HAP-1 (cell line): ENCODE measurements at regions not wholly inside any gene's neighbourhood (a gene's known extent, or its start where the extent isn't known, plus 50 kb on each side); places are given as distances from the start of the nearest gene placed in this dataset.
A peak's percentile ranks its signal among the peaks of the same experiment; 100 is the strongest.

ENCODE experiments used
- DNase-seq, 2 experiments: peaks; one replicate each; pipeline ENCODE4 v3.0.0-alpha.2; 2016 to 2020; ENCODE audit warnings: low spot score in 2 of 2
- H3K27me3 ChIP-seq: fragments of 250-450 bp; sonication (Bioruptor Pico); 2 replicates; pipeline ENCODE4 v1.5.1; 2020; ENCODE audit warnings: low read depth, mild to moderate bottlenecking, moderate library complexity
- H3K36me3 ChIP-seq: fragments of 250-450 bp; sonication (Bioruptor Pico); replicated peaks from 2 replicates; pipeline ENCODE4 v1.5.1; 2020; ENCODE audit warnings: mild to moderate bottlenecking
- H3K4me1 ChIP-seq: fragments of 250-450 bp; sonication (Bioruptor Pico); 2 replicates; pipeline ENCODE4 v1.5.1; 2020; ENCODE audit warnings: mild to moderate bottlenecking
- H3K4me3 ChIP-seq: fragments of 250-450 bp; sonication (Bioruptor Pico); 2 replicates; pipeline ENCODE4 v1.5.1; 2020; ENCODE audit warnings: mild to moderate bottlenecking, moderate library complexity
- H3K9me3 ChIP-seq: fragments of 250-450 bp; sonication (Bioruptor Pico); 2 replicates; pipeline ENCODE4 v1.5.1; 2020; ENCODE audit warnings: mild to moderate bottlenecking, moderate library complexity
- in situ Hi-C: fragments of 300-500 bp; cut with MboI; formaldehyde crosslinking; loops from 3 replicates; pipeline ENCODE4 v1.14.3; 2020; ENCODE audit warnings: low sequenced_read_pairs, inconsistent platforms, mixed read lengths

DNA sequence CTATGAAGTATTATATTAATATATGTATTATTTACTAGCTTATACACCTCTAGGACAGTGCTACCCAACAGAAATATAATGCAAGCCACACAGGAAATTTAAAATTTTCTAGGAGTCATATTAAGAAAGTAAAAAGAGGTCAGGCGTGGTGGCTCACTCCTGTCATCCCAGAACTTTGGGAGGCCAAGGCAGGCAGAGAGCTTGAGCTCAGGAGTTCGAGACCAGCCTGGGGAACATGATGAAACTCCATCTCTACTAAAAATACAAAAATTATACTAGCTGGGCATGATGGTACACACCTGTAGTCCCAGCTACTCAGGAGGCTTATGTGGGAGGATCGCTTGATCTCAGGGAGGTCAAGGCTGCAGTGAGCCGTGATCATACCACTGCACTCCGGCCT lies 237.6 kb upstream of the ZNF217 start:
- no peaks in the 10 kb centered on the region for H3K9me3 ChIP-seq
- H3K27me3 ChIP-seq = no peaks in the 10 kb centered on the region
- H3K4me1 ChIP-seq = peaks cover 29% of the 10 kb centered on the region
- no peaks in the 10 kb centered on the region for H3K36me3 ChIP-seq
- no peak for DNase-seq
- in situ Hi-C loops = no loop called here
- H3K4me3 ChIP-seq = no peak overlapping the region

GRCh38 chr20:53829724-53830521 lies 236.3 kb upstream of the ZNF217 start:
- Histone ChIP-seq H3K27me3 (no peaks in the 10 kb centered on the region), H3K4me1 (peaks cover 29% of the 10 kb centered on the region), H3K9me3 (no peaks in the 10 kb centered on the region), H3K4me3 (peak overlapping the region; percentile 3; the same call in 1 of the 2 replicates), H3K36me3 (no peaks in the 10 kb centered on the region)
- DNase-seq = peak in 1 of 2 experiments; percentile 19
- in situ Hi-C loops = no loop called here

DNA sequence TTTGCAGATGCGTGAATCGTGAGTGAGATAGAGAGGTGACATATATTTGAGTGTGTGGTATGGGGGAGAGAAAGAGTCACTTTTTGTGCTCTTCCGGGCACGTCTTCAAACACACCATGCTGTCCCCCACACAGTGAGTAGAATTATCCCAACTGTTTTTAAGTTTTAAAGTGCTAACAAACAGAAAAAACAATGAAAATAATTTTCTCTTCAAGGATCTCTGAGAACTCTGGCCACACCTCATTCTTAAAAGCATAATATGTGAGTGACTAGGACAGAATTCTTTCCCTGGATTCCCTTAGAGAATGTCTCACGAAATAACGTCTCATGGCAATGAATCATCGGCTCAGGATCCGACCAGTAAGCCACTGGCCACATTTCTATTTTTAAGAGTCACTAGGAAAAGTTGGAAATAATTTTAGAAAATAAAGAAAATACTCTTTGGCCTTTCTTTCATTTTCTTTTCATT lies 235.7 kb upstream of the ZNF217 start:
- no peaks in the 10 kb centered on the region for H3K36me3 ChIP-seq
- H3K4me1 ChIP-seq = peaks cover 29% of the 10 kb centered on the region
- in situ Hi-C loops = no loop called here
- H3K9me3 ChIP-seq = no peaks in the 10 kb centered on the region
- H3K27me3 ChIP-seq = no peaks in the 10 kb centered on the region
- peak in 1 of 2 experiments; percentile 60 for DNase-seq
- peak overlapping the region; percentile 3 for H3K4me3 ChIP-seq

- Histone ChIP-seq H3K27me3 (no peaks in the 10 kb centered on the region), H3K4me1 (peaks cover 29% of the 10 kb centered on the region), H3K36me3 (no peaks in the 10 kb centered on the region), H3K9me3 (no peaks in the 10 kb centered on the region), H3K4me3 (peak overlapping the region; percentile 3)
- DNase-seq = peak; percentile 80 to 97
- in situ Hi-C loops = no loop called here
Observed at GRCh38 chr20:53828682-53829254, 235.1 kb upstream of the ZNF217 start.

DNA sequence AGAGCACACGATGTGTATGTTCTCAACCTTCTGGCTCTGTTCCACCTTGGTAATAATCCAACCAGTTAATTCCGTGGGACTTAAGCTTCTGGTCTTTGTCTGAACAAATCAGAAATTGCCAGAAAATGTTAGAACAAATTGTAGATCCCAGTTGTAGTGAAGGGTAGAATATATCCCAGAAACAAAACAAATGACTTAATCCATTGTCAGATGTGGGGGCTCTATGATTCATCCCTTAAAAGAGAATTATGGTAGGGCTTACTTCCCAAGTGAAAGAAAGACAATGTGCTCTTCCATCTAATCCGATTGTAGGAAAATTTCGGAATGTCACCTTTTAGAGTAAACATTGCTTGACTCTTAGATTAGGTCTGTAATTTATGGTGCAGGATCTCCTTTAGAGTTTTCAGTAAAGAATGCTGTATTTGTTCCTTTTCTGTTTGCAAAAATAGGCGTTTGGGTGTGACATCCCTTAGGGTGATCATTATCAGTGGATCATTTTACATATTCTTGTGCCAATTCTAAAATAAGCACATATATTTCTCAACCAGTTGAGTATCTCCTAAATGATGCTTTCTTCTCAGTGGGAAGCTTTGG lies 234.5 kb upstream of the ZNF217 start:
- peak; percentile 57 to 95 for DNase-seq
- Histone ChIP-seq H3K4me3 (no peak overlapping the region), H3K9me3 (no peaks in the 10 kb centered on the region), H3K36me3 (no peaks in the 10 kb centered on the region), H3K4me1 (peaks cover 29% of the 10 kb centered on the region), H3K27me3 (no peaks in the 10 kb centered on the region)
- in situ Hi-C loops = no loop called here

DNA sequence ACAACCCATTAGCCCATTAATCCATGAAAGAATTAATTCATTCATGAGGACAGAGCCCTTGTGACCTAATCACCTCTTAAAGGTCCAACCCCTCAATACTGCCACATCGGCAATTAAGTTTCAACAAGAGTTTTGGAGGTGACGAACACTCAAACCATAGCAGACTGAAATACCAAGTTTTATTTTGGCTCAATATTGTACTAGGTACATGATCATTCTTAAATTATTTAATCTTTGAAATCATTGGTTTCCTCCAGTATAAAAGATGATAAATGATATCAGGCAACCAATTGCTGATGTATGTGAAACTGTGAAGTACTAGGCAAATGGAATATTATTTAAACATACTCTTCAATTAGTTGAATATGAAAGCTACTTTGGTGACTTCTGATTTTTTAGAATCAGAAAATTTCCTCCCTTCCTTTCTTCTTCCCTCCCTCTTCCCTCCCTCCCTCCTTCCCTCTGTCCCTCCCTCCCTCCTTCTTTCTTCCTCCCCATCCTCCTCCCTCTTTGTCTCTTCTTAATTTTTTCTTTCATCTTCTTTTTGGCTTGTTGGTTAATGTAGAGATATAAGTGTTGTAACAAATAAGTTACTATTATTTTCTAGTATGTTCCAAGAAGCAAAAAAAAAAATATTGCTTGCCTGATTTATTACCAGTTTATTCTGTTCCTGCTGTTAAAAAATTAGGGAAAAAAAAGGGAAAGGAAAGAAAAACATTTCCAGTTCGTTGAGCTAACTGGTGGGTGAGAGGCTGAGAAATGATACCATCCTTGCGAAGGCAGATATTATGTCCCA lies 233.9 kb upstream of the ZNF217 start:
- no peak for DNase-seq

GRCh38 chr20:53826597-53827291 lies 233.1 kb upstream of the ZNF217 start:
- H3K36me3 ChIP-seq = no peaks in the 10 kb centered on the region
- in situ Hi-C loops = no loop called here
- H3K27me3 ChIP-seq = no peaks in the 10 kb centered on the region
- H3K4me3 ChIP-seq = no peak overlapping the region
- peaks cover 29% of the 10 kb centered on the region for H3K4me1 ChIP-seq
- no peak for DNase-seq
- H3K9me3 ChIP-seq = no peaks in the 10 kb centered on the region

More for the DNA sequence above, 233.9 kb upstream of the ZNF217 start:
- H3K9me3 ChIP-seq = no peaks in the 10 kb centered on the region
- no peak overlapping the region for H3K4me3 ChIP-seq
- H3K27me3 ChIP-seq = no peaks in the 10 kb centered on the region
- H3K36me3 ChIP-seq = no peaks in the 10 kb centered on the region
- in situ Hi-C loops = no loop called here
- peaks cover 29% of the 10 kb centered on the region for H3K4me1 ChIP-seq

DNA sequence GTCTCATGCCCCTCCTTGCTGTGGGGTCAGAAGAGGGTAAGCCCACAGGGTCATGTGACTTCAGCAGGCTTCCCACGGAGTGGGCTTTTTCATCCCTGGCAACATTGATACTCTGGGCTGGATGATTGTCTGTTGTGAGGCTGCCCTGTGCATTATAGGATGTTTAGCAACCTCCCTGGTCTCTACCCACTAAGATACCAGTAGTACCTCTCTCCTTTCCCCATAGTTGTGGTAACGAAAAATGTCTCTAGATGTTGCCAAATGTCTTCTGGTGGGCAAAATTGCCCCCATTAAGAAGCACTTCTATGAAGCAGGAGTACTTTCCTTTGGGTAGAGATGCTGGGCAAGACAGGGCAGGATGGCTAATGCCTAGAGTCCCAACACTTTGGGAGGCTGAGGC lies 232.5 kb upstream of the ZNF217 start:
- no peaks in the 10 kb centered on the region; the same call in 1 of the 2 replicates for H3K9me3 ChIP-seq
- H3K27me3 ChIP-seq = no peaks in the 10 kb centered on the region
- peaks cover 29% of the 10 kb centered on the region for H3K4me1 ChIP-seq
- H3K36me3 ChIP-seq = no peaks in the 10 kb centered on the region
- no peak for DNase-seq
- H3K4me3 ChIP-seq = no peak overlapping the region
- in situ Hi-C loops = no loop called here

DNA sequence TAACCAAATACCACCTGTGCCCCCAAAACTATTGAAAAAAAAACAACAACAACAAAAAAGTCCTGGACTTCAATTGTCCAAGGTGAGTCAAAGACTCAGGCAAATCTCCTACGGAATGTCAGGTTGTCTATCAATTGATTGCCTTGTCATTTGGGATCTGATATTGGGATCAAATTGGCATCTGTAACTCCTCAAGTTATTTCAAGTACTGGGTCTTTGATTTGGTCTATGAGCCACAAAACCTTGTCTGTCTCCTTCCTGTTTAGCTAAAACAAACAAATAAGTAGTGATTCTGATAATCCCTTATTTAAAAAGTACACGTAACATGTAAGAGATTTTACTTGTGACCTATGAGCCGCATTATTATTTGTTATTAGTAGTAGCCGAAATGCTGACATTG lies 231.6 kb upstream of the ZNF217 start:
- H3K4me3 ChIP-seq = no peak overlapping the region
- in situ Hi-C loops = no loop called here

GRCh38 chr20:53824779-53825178 lies 231.1 kb upstream of the ZNF217 start:
- H3K9me3 ChIP-seq = no peaks in the 10 kb centered on the region; the same call in 1 of the 2 replicates
- H3K36me3 ChIP-seq = no peaks in the 10 kb centered on the region
- peaks cover 21% of the 10 kb centered on the region for H3K4me1 ChIP-seq
- H3K27me3 ChIP-seq = no peaks in the 10 kb centered on the region
- in situ Hi-C loops = no loop called here
- H3K4me3 ChIP-seq = no peak overlapping the region
- DNase-seq = no peak

More for the DNA sequence above, 231.6 kb upstream of the ZNF217 start:
- no peaks in the 10 kb centered on the region; the same call in 1 of the 2 replicates for H3K9me3 ChIP-seq
- peaks cover 26% of the 10 kb centered on the region for H3K4me1 ChIP-seq
- H3K36me3 ChIP-seq = no peaks in the 10 kb centered on the region
- no peaks in the 10 kb centered on the region for H3K27me3 ChIP-seq
- DNase-seq = no peak

GRCh38 chr20:53823121-53823764 lies 229.6 kb upstream of the ZNF217 start:
- H3K4me1 ChIP-seq = peaks cover 8% of the 10 kb centered on the region
- no peak overlapping the region for H3K4me3 ChIP-seq
- in situ Hi-C loops = no loop called here
- no peaks in the 10 kb centered on the region; the same call in 1 of the 2 replicates for H3K9me3 ChIP-seq
- H3K36me3 ChIP-seq = no peaks in the 10 kb centered on the region
- no peaks in the 10 kb centered on the region for H3K27me3 ChIP-seq
- DNase-seq = no peak

GRCh38 chr20:53822534-53822933 lies 228.9 kb upstream of the ZNF217 start:
- no peaks in the 10 kb centered on the region for H3K27me3 ChIP-seq
- peaks cover 4% of the 10 kb centered on the region for H3K4me1 ChIP-seq
- DNase-seq = no peak
- in situ Hi-C loops = no loop called here
- H3K36me3 ChIP-seq = no peaks in the 10 kb centered on the region
- H3K4me3 ChIP-seq = no peak overlapping the region
- no peaks in the 10 kb centered on the region; the same call in 1 of the 2 replicates for H3K9me3 ChIP-seq
